SU-DHL-6 (cell line): ENCODE measurements at regions not wholly inside any gene's neighbourhood (a gene's known extent, or its start where the extent isn't known, plus 50 kb on each side); places are given as distances from the start of the nearest gene placed in this dataset.

Experiments used
- H2AFZ ChIP-seq: fragments of 200-600 bp; sonication (generic); 2 replicates; pipeline ENCODE4 v1.6.1; 2014; ENCODE audit warnings: low read depth, mild to moderate bottlenecking, moderate library complexity, mixed read lengths, antibody characterized with exemption, low read length; ENCODE audit not compliant: severe bottlenecking
- H3F3A ChIP-seq: fragments of 200-600 bp; shearing (Covaris generic); 2 replicates; pipeline ENCODE4 v1.6.0; 2016; ENCODE audit warnings: antibody characterized with exemption, mild to moderate bottlenecking; ENCODE audit not compliant: insufficient read depth
- H3K27ac ChIP-seq: fragments of 200-600 bp; sonication (generic); 2 replicates; pipeline ENCODE4 v1.5.1; 2016; ENCODE audit warnings: low read depth, mild to moderate bottlenecking, low read length, moderate library complexity, mixed read lengths
- H3K27me3 ChIP-seq: fragments of 200-600 bp; sonication (generic), shearing (Covaris generic); 2 replicates; pipeline ENCODE4 v1.6.0; 2014; ENCODE audit warnings: mild to moderate bottlenecking, low read length
- H3K36me3 ChIP-seq: fragments of 200-600 bp; sonication (generic); 2 replicates; pipeline ENCODE4 v1.6.1; 2014; ENCODE audit warnings: mild to moderate bottlenecking, low read length, mixed read lengths
- H3K4me2 ChIP-seq: fragments of 300-600, 200-600 bp; shearing (Covaris generic), sonication (generic); 2 replicates; pipeline ENCODE4 v1.6.0; 2014; ENCODE audit warnings: low read length, low read depth, mild to moderate bottlenecking; ENCODE audit not compliant: poor library complexity, severe bottlenecking
- H3K4me3 ChIP-seq: fragments of 200-600 bp; sonication (generic); 2 replicates; pipeline ENCODE4 v1.5.1; 2014; ENCODE audit warnings: antibody characterized with exemption, low read length, mild to moderate bottlenecking, mixed read lengths; ENCODE audit not compliant: insufficient read depth, poor library complexity, severe bottlenecking
- H3K79me2 ChIP-seq: fragments of 200-600 bp; sonication (generic); 2 replicates; pipeline ENCODE4 v1.6.1; 2014; ENCODE audit warnings: mild to moderate bottlenecking, low read length, moderate library complexity; ENCODE audit not compliant: insufficient read depth
- H3K9ac ChIP-seq: fragments of 200-600 bp; sonication (generic); 2 replicates; pipeline ENCODE4 v1.7.0; 2014; ENCODE audit warnings: mild to moderate bottlenecking, low read length
- H3K9me2 ChIP-seq: fragments of 200-600 bp; sonication (generic); replicated peaks from 2 replicates; pipeline ENCODE4 v1.6.1; 2014; ENCODE audit warnings: low read length; ENCODE audit not compliant: insufficient read depth
- H3K9me3 ChIP-seq: fragments of 200-600 bp; sonication (generic); 2 replicates; pipeline ENCODE4 v1.6.1; 2014; ENCODE audit warnings: low read length, mixed read lengths; ENCODE audit not compliant: insufficient read depth
- H4K20me1 ChIP-seq: fragments of 200-600 bp; sonication (generic); 2 replicates; pipeline ENCODE4 v1.6.1; 2014; ENCODE audit warnings: low read depth, mild to moderate bottlenecking, antibody characterized with exemption, low read length, moderate library complexity, mixed read lengths
- EZH2phosphoT487 ChIP-seq: fragments of 200-600 bp; sonication (generic), shearing (Covaris generic); conservative IDR thresholded peaks from 2 replicates; pipeline ENCODE4 v1.6.1; 2018; ENCODE audit warnings: mild to moderate bottlenecking, antibody characterized with exemption, low read length, moderate library complexity, mixed read lengths
- TF ChIP-seq, protein P1 (sequence below): fragments of 200-600 bp; sonication (generic); IDR thresholded peaks from one replicate; pipeline ENCODE4 v1.5.1; 2017; ENCODE audit warnings: antibody characterized with exemption, mild to moderate bottlenecking, low read length, moderate library complexity; ENCODE audit not compliant: insufficient read depth, poor library complexity, severe bottlenecking

DNA sequence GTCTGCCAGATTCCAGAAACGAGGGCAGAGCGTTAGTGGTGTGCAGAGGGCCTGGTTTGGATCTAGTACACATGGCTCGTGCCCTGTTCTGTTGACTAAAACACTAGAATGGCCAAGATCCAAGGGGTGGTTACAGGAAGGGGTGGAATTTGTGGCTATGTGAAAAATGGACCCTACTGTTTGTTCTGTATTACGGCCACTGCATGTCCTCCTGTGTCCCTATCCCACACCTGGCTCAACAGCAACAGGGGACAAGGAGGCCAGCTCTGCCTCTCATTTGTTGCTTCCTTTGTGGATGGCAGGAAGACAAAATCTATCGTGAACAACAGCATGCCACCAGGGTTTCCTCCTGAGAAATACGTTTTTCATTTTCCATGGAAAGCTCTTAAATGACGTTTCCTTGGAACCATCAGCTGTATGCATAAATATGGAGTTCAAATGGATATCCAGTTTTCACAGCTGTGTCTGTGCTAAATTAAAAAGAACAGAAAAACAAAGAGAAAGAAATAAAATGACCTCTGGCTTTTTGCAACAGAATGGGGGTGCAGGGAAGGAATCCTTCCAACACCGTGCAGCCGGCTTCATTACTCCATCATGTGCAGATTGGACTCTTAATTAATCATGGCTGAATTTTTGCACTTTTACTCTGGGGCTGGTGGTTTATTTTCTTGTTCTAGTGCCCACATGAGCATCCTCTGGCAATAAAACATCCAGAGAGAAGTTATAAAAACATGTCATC lies 318.9 kb downstream of the CXCL12 start:
- Histone ChIP-seq H3K36me3 (no peaks in the 10 kb centered on the region), H2AFZ (no peak overlapping the region), H3K4me2 (no peak overlapping the region), H3K27ac (no peak overlapping the region), H3K27me3 (no peaks in the 10 kb centered on the region), H3K4me3 (no peak overlapping the region), H3K79me2 (no peaks in the 10 kb centered on the region), H3K9me2 (no peaks in the 10 kb centered on the region), H3F3A (no peaks in the 10 kb centered on the region), H4K20me1 (no peaks in the 10 kb centered on the region), H3K9me3 (no peaks in the 10 kb centered on the region), H3K9ac (no peak overlapping the region)
- no peak for TF ChIP-seq EZH2phosphoT487
- TF ChIP-seq, protein P1, sequence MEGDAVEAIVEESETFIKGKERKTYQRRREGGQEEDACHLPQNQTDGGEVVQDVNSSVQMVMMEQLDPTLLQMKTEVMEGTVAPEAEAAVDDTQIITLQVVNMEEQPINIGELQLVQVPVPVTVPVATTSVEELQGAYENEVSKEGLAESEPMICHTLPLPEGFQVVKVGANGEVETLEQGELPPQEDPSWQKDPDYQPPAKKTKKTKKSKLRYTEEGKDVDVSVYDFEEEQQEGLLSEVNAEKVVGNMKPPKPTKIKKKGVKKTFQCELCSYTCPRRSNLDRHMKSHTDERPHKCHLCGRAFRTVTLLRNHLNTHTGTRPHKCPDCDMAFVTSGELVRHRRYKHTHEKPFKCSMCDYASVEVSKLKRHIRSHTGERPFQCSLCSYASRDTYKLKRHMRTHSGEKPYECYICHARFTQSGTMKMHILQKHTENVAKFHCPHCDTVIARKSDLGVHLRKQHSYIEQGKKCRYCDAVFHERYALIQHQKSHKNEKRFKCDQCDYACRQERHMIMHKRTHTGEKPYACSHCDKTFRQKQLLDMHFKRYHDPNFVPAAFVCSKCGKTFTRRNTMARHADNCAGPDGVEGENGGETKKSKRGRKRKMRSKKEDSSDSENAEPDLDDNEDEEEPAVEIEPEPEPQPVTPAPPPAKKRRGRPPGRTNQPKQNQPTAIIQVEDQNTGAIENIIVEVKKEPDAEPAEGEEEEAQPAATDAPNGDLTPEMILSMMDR = no peak

DNA sequence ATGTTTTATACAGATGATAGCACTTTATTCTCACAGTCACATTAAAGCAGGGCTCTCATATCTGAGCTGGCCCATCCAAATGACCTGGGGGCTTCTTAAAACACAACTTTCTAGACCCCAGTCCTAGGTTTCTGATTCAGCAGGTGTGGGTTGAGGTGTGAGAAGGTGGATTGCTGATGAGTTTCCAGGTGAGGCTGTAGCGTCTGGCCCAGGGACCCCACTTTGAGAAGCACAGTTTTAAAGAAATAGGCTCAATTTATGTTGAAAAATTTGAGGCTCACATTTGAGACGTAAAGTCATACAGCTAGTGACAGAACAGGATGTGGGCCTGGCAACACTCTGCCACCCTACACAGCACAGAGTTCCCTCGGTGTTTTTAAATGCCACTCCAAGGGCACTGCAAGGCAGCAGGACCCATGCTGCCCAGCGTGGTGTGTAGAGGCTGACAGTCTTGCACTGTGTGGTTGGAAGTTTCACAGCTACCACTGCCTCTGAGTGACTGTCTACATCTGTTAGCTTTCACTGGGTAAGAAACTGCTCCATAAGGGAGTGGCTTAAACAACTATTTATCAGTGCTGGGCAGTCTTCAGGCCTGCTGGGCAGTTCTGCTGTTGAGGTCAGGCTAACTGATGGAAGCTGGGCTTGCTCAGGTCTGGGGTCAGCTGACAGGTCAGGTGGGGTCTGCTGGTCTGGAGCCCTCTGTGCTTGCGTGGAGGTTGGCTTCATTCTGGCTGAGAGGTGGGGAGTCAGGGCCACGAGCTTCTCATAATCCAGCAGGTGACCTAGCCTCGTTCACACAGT lies 319.7 kb downstream of the CXCL12 start:
- Histone ChIP-seq H3F3A (no peaks in the 10 kb centered on the region), H3K4me2 (no peak overlapping the region), H3K36me3 (no peaks in the 10 kb centered on the region), H3K27me3 (no peaks in the 10 kb centered on the region), H3K4me3 (no peak overlapping the region), H3K9me3 (no peaks in the 10 kb centered on the region), H3K79me2 (no peaks in the 10 kb centered on the region), H3K9me2 (no peaks in the 10 kb centered on the region), H3K27ac (no peak overlapping the region), H3K9ac (no peak overlapping the region), H2AFZ (no peak overlapping the region), H4K20me1 (no peaks in the 10 kb centered on the region)
- TF ChIP-seq, protein P1 = no peak
- TF ChIP-seq EZH2phosphoT487 = no peak

DNA sequence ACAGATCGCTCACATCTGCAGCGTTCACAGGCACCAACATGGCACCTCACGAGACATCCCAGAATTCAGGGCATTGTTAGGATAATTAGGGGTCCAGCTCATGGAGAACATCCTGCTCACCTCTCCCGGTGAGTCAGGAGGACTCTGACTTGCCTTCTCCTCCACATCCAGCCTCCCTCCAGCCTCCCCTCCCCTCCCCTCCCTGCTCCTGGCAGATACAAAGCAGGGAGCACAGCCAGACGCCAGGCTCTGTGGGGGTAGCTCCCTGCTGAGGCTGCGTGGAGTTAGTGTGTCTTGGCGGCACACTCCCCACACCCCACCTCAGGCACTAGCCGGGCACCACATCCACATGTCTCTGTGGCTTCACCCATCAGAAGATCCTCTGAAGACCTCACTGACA lies 320.6 kb downstream of the CXCL12 start:
- no peaks in the 10 kb centered on the region for H3K79me2 ChIP-seq
- no peaks in the 10 kb centered on the region for H3K36me3 ChIP-seq
- no peaks in the 10 kb centered on the region for H3K9me2 ChIP-seq
- no peaks in the 10 kb centered on the region for H3K27me3 ChIP-seq
- TF ChIP-seq, protein P1 = no peak
- TF ChIP-seq EZH2phosphoT487 = no peak
- H3K4me2 ChIP-seq = no peak overlapping the region
- H3K27ac ChIP-seq = no peak overlapping the region
- no peak overlapping the region for H3K9ac ChIP-seq
- no peaks in the 10 kb centered on the region for H3K9me3 ChIP-seq
- H2AFZ ChIP-seq = no peak overlapping the region
- no peaks in the 10 kb centered on the region for H3F3A ChIP-seq
- H3K4me3 ChIP-seq = no peak overlapping the region
- no peaks in the 10 kb centered on the region for H4K20me1 ChIP-seq
